Astrocyte (in vitro differentiated cells and primary cell): ENCODE measurements at regions not wholly inside any gene's neighbourhood (a gene's known extent, or its start where the extent isn't known, plus 50 kb on each side); places are given as distances from the start of the nearest gene placed in this dataset.

Experiments used
- DNase-seq: peaks from one replicate; pipeline ENCODE4 v3.0.0-alpha.2; 2010; ENCODE audit warnings: low read depth
- FAIRE-seq: peaks from 2 replicates; lab custom pipeline; 2011; peaks lifted over from hg19 to GRCh38; lab: Jason Lieb, UNC
- H2AFZ ChIP-seq: 2 replicates; pipeline ENCODE4 v1.6.0; 2012; ENCODE audit warnings: low read depth, low read length, inconsistent platforms
- H3K27ac ChIP-seq: 2 replicates; pipeline ENCODE4 v1.5.1; 2011; ENCODE audit warnings: low read depth, low read length, inconsistent platforms
- H3K27me3 ChIP-seq: 2 replicates; pipeline ENCODE4 v1.6.0; 2011; ENCODE audit warnings: low read length, inconsistent platforms; ENCODE audit not compliant: insufficient read depth
- H3K36me3 ChIP-seq: 2 replicates; pipeline ENCODE4 v1.5.1; 2011; ENCODE audit warnings: low read length, inconsistent platforms; ENCODE audit not compliant: insufficient read depth
- H3K4me1 ChIP-seq: 2 replicates; pipeline ENCODE4 v1.5.1; 2011; ENCODE audit warnings: low read length, inconsistent platforms; ENCODE audit not compliant: insufficient read depth
- H3K4me2 ChIP-seq: 2 replicates; pipeline ENCODE4 v1.6.0; 2012; ENCODE audit warnings: low read length, inconsistent platforms
- H3K4me3 ChIP-seq: 2 replicates; pipeline ENCODE4 v1.5.1; 2011; ENCODE audit warnings: low read depth, mild to moderate bottlenecking, low read length, inconsistent platforms; ENCODE audit not compliant: insufficient read depth
- H3K79me2 ChIP-seq: 2 replicates; pipeline ENCODE4 v1.6.0; 2012; ENCODE audit warnings: mild to moderate bottlenecking, low read length, inconsistent platforms; ENCODE audit not compliant: insufficient read depth
- H3K9ac ChIP-seq: 2 replicates; pipeline ENCODE4 v1.6.0; 2012; ENCODE audit warnings: mild to moderate bottlenecking, low read length, inconsistent platforms
- H3K9me3 ChIP-seq: 2 replicates; pipeline ENCODE4 v1.5.1; 2012; ENCODE audit warnings: low read depth, mild to moderate bottlenecking, low read length, inconsistent platforms; ENCODE audit not compliant: insufficient read depth
- H4K20me1 ChIP-seq: 2 replicates; pipeline ENCODE4 v1.6.0; 2012; ENCODE audit warnings: low read length, inconsistent platforms; ENCODE audit not compliant: insufficient read depth
- H3K27ac Mint-ChIP-seq: one replicate; pipeline ENCODE4 v1.8.0; 2021; ENCODE audit warnings: mild to moderate bottlenecking, mixed read lengths; ENCODE audit not compliant: unreplicated experiment
- H3K27me3 Mint-ChIP-seq: one replicate; pipeline ENCODE4 v1.8.0; 2021; ENCODE audit warnings: low read depth, mixed read lengths; ENCODE audit not compliant: unreplicated experiment
- H3K36me3 Mint-ChIP-seq: one replicate; pipeline ENCODE4 v1.8.0; 2021; ENCODE audit warnings: low read depth, mixed read lengths; ENCODE audit not compliant: unreplicated experiment
- H3K4me1 Mint-ChIP-seq: one replicate; pipeline ENCODE4 v1.8.0; 2021; ENCODE audit warnings: low read depth, mixed read lengths; ENCODE audit not compliant: unreplicated experiment
- H3K4me3 Mint-ChIP-seq: one replicate; pipeline ENCODE4 v1.8.0; 2021; ENCODE audit warnings: mild to moderate bottlenecking, moderate library complexity, mixed read lengths; ENCODE audit not compliant: unreplicated experiment
- H3K9me3 Mint-ChIP-seq: one replicate; pipeline ENCODE4 v1.8.0; 2021; ENCODE audit warnings: mild to moderate bottlenecking, mixed read lengths; ENCODE audit not compliant: unreplicated experiment
- CTCF ChIP-seq: IDR thresholded peaks from 2 replicates; pipeline ENCODE4 v1.5.1; 2011; ENCODE audit warnings: low read depth, mild to moderate bottlenecking, inconsistent platforms, low read length, moderate library complexity; ENCODE audit not compliant: insufficient read depth
- EZH2 ChIP-seq: IDR thresholded peaks from 2 replicates; pipeline ENCODE4 v1.6.1; 2012; ENCODE audit warnings: mild to moderate bottlenecking, low read length, inconsistent platforms; ENCODE audit not compliant: insufficient read depth

GRCh38 chr4:115918149-115918548, 804.7 kb upstream of the NDST4 start:
- Histone ChIP-seq H3K27me3 (no peaks in the 10 kb centered on the region), H3K9ac (no peak overlapping the region), H3K9me3 (no peaks in the 10 kb centered on the region), H2AFZ (no peak overlapping the region), H3K4me2 (no peak overlapping the region), H3K79me2 (no peaks in the 10 kb centered on the region), H3K4me1 (no peaks in the 10 kb centered on the region), H3K36me3 (no peaks in the 10 kb centered on the region), H4K20me1 (no peaks in the 10 kb centered on the region), H3K4me3 (no peak overlapping the region), H3K27ac (no peak overlapping the region)
- Mint-ChIP-seq H3K27ac (no peak overlapping the region), H3K27me3 (peaks cover 2% of the 10 kb centered on the region), H3K36me3 (no peaks in the 10 kb centered on the region), H3K4me3 (no peak overlapping the region), H3K4me1 (no peaks in the 10 kb centered on the region), H3K9me3 (no peaks in the 10 kb centered on the region)
- no peak for TF ChIP-seq CTCF
- TF ChIP-seq EZH2: no peak
- FAIRE-seq (no peak), DNase-seq (no peak)

- H3K36me3 Mint-ChIP-seq: no peaks in the 10 kb centered on the region
- no peak for FAIRE-seq
Measured at GRCh38 chr4:115906428-115906827, 793.0 kb upstream of the NDST4 start.

More at GRCh38 chr4:115906428-115906827, 793.0 kb upstream of the NDST4 start:
- Histone ChIP-seq H3K4me2 (no peak overlapping the region), H3K27me3 (no peaks in the 10 kb centered on the region), H3K9me3 (no peaks in the 10 kb centered on the region), H3K9ac (no peak overlapping the region), H3K4me1 (no peaks in the 10 kb centered on the region), H3K4me3 (no peak overlapping the region), H4K20me1 (no peaks in the 10 kb centered on the region), H3K27ac (no peak overlapping the region), H3K79me2 (no peaks in the 10 kb centered on the region), H3K36me3 (no peaks in the 10 kb centered on the region), H2AFZ (no peak overlapping the region)
- peaks cover 5% of the 10 kb centered on the region for H3K9me3 Mint-ChIP-seq
- H3K4me1 Mint-ChIP-seq: no peaks in the 10 kb centered on the region
- H3K27me3 Mint-ChIP-seq: no peaks in the 10 kb centered on the region
- H3K27ac Mint-ChIP-seq: no peak overlapping the region
- TF ChIP-seq EZH2 (no peak), CTCF (no peak)
- H3K4me3 Mint-ChIP-seq: no peak overlapping the region
- DNase-seq: no peak
